GM23338 (cell line): ENCODE measurements at regions not wholly inside any gene's neighbourhood (a gene's known extent, or its start where the extent isn't known, plus 50 kb on each side); places are given as distances from the start of the nearest gene placed in this dataset.

Experiments used
- ATAC-seq: fragments of 200-7000 bp; cut with Tn5 transposase; 3 replicates; pipeline ENCODE4 v1.9.1; 2020
- DNase-seq: peaks from one replicate; pipeline ENCODE4 v3.0.0-alpha.2; 2015; ENCODE audit warnings: low spot score
- H2AFZ ChIP-seq: fragments of 200-600 bp; sonication (generic); 2 replicates; pipeline ENCODE4 v1.8.0; 2016; ENCODE audit warnings: antibody characterized with exemption, mild to moderate bottlenecking, moderate library complexity
- H3F3A ChIP-seq: fragments of 200-600 bp; sonication (generic); replicated peaks from 2 replicates; pipeline ENCODE4 v1.8.0; 2017; ENCODE audit warnings: antibody characterized with exemption, mixed run types, low read depth
- H3K27ac ChIP-seq: fragments of 200-600 bp; sonication (generic); 2 replicates; pipeline ENCODE4 v1.6.1; 2016; ENCODE audit warnings: low read depth
- H3K27me3 ChIP-seq: fragments of 200-600 bp; sonication (generic); 2 replicates; pipeline ENCODE4 v1.8.0; 2016; ENCODE audit warnings: mild to moderate bottlenecking, mixed run types, moderate library complexity; ENCODE audit not compliant: insufficient read depth
- H3K36me3 ChIP-seq: fragments of 200-600 bp; sonication (generic); 2 replicates; pipeline ENCODE4 v1.8.0; 2016; ENCODE audit warnings: mild to moderate bottlenecking; ENCODE audit not compliant: insufficient read depth
- H3K4me1 ChIP-seq: fragments of 200-600 bp; sonication (generic); 2 replicates; pipeline ENCODE4 v1.8.0; 2016; ENCODE audit warnings: mild to moderate bottlenecking, moderate library complexity; ENCODE audit not compliant: insufficient read depth
- H3K4me2 ChIP-seq: fragments of 200-600 bp; sonication (generic); 2 replicates; pipeline ENCODE4 v1.7.1; 2017; ENCODE audit warnings: mixed run types
- H3K4me3 ChIP-seq: fragments of 200-600 bp; sonication (generic); 2 replicates; pipeline ENCODE4 v1.6.1; 2016; ENCODE audit warnings: mixed run types
- H3K79me2 ChIP-seq: fragments of 200-600 bp; sonication (generic); replicated peaks from 2 replicates; pipeline ENCODE4 v1.8.0; 2017; ENCODE audit warnings: mild to moderate bottlenecking; ENCODE audit not compliant: insufficient read depth
- H3K9me2 ChIP-seq: fragments of 200-600 bp; sonication (generic); 2 replicates; pipeline ENCODE4 v1.8.0; 2017; ENCODE audit not compliant: insufficient read depth
- H4K20me1 ChIP-seq: fragments of 200-600 bp; sonication (generic); replicated peaks from 2 replicates; pipeline ENCODE4 v1.8.0; 2017; ENCODE audit warnings: mild to moderate bottlenecking; ENCODE audit not compliant: insufficient read depth
- H3K27ac Mint-ChIP-seq: 2 replicates; pipeline ENCODE4 v1.8.0; 2020; ENCODE audit warnings: inconsistent platforms, mild to moderate bottlenecking, moderate library complexity, mixed read lengths
- H3K27me3 Mint-ChIP-seq: 3 replicates; pipeline ENCODE4 v1.8.0; 2022; ENCODE audit warnings: low read depth, mild to moderate bottlenecking, moderate library complexity, mixed read lengths, inconsistent platforms; ENCODE audit not compliant: insufficient read depth, poor library complexity
- H3K36me3 Mint-ChIP-seq: 3 replicates; pipeline ENCODE4 v1.8.0; 2021; ENCODE audit warnings: low read depth, mild to moderate bottlenecking, inconsistent platforms, moderate library complexity, mixed read lengths
- H3K4me1 Mint-ChIP-seq: 3 replicates; pipeline ENCODE4 v1.8.0; 2020; ENCODE audit warnings: mild to moderate bottlenecking, inconsistent platforms, mixed read lengths
- H3K4me3 Mint-ChIP-seq: 3 replicates; pipeline ENCODE4 v1.8.0; 2021; ENCODE audit warnings: moderate library complexity, mild to moderate bottlenecking, inconsistent platforms, mixed read lengths
- H3K9me3 Mint-ChIP-seq: 3 replicates; pipeline ENCODE4 v1.8.0; 2020; ENCODE audit warnings: moderate library complexity, mild to moderate bottlenecking, inconsistent platforms, mixed read lengths
- CREB1 ChIP-seq: fragments of 250-450 bp; sonication (Bioruptor Pico); IDR thresholded peaks from 2 replicates; pipeline ENCODE4 v1.5.0; 2020; ENCODE audit warnings: low read depth, mild to moderate bottlenecking, moderate library complexity
- EZH2phosphoT487 ChIP-seq: fragments of 200-600 bp; sonication (generic); IDR thresholded peaks from one replicate; pipeline ENCODE4 v1.8.1; 2018; ENCODE audit warnings: antibody characterized with exemption; ENCODE audit not compliant: unreplicated experiment
- JUNB ChIP-seq: IDR thresholded peaks from one replicate; pipeline ENCODE4 v1.6.1; 2016; ENCODE audit warnings: antibody characterized with exemption; ENCODE audit not compliant: unreplicated experiment
- NANOG ChIP-seq: IDR thresholded peaks from 2 replicates; pipeline ENCODE4 v1.6.1; 2016; ENCODE audit warnings: antibody characterized with exemption, borderline replicate concordance
- ZNF331 ChIP-seq: fragments of 250-450 bp; sonication (Bioruptor Pico); IDR thresholded peaks from 2 replicates; pipeline ENCODE4 v1.5.0; 2020; ENCODE audit warnings: low read depth, mild to moderate bottlenecking, moderate library complexity
- TF ChIP-seq, protein P1 (sequence below): IDR thresholded peaks from one replicate; pipeline ENCODE4 v1.6.1; 2018; ENCODE audit warnings: antibody characterized with exemption; ENCODE audit not compliant: unreplicated experiment
- TF ChIP-seq, protein P2 (sequence below): fragments of 250-450 bp; sonication (Bioruptor Pico); IDR thresholded peaks from 2 replicates; pipeline ENCODE4 v1.5.0; 2020; ENCODE audit warnings: mild to moderate bottlenecking, moderate library complexity
- TF ChIP-seq, protein P3 (sequence below): IDR thresholded peaks from 2 replicates; pipeline ENCODE4 v1.6.1; 2016; ENCODE audit warnings: antibody characterized with exemption

DNA sequence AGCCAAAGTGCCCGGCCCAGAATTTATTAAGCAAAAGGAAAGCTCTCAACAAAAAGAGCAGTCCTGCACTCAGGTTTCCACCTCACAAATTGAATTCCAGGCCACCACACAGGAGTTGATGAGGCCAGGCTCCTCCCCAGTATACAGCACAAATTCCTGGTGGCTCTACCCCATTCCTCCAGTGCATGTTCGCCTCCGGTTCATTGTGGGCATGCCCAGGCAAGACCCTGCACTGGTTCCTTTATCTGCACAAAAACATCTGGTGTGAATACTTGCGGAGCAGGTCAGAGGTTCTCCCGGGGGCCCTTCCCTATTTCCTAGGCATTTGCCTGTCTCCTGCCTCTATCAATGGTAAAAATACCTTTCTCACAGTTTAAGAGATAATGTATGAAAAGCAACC, 195.2 kb upstream of the ANXA10 start:
- Mint-ChIP-seq H3K4me1 (peaks cover 16% of the 10 kb centered on the region), H3K27ac (peak overlapping the region; percentile 90), H3K9me3 (no peaks in the 10 kb centered on the region; the same call in 2 of the 3 replicates), H3K4me3 (no peak overlapping the region), H3K27me3 (no peaks in the 10 kb centered on the region), H3K36me3 (peaks cover 7% of the 10 kb centered on the region; the same call in 2 of the 3 replicates)
- ATAC-seq (peak; percentile 87), DNase-seq (peak; percentile 61)
- no peaks in the 10 kb centered on the region for H3K27me3 ChIP-seq
- H3F3A ChIP-seq = no peaks in the 10 kb centered on the region
- no peaks in the 10 kb centered on the region for H3K79me2 ChIP-seq
- peak overlapping the region; percentile 60; the same call in 1 of the 2 replicates for H3K27ac ChIP-seq
- H3K9me2 ChIP-seq = no peaks in the 10 kb centered on the region
- no peak overlapping the region for H3K4me3 ChIP-seq
- no peak overlapping the region for H3K4me2 ChIP-seq
- H3K4me1 ChIP-seq = no peaks in the 10 kb centered on the region; the same call in 1 of the 2 replicates
- no peaks in the 10 kb centered on the region for H4K20me1 ChIP-seq
- H3K36me3 ChIP-seq = no peaks in the 10 kb centered on the region
- TF ChIP-seq ZNF331 (CRISPR knock-in tag) = no peak
- TF ChIP-seq, protein P1, sequence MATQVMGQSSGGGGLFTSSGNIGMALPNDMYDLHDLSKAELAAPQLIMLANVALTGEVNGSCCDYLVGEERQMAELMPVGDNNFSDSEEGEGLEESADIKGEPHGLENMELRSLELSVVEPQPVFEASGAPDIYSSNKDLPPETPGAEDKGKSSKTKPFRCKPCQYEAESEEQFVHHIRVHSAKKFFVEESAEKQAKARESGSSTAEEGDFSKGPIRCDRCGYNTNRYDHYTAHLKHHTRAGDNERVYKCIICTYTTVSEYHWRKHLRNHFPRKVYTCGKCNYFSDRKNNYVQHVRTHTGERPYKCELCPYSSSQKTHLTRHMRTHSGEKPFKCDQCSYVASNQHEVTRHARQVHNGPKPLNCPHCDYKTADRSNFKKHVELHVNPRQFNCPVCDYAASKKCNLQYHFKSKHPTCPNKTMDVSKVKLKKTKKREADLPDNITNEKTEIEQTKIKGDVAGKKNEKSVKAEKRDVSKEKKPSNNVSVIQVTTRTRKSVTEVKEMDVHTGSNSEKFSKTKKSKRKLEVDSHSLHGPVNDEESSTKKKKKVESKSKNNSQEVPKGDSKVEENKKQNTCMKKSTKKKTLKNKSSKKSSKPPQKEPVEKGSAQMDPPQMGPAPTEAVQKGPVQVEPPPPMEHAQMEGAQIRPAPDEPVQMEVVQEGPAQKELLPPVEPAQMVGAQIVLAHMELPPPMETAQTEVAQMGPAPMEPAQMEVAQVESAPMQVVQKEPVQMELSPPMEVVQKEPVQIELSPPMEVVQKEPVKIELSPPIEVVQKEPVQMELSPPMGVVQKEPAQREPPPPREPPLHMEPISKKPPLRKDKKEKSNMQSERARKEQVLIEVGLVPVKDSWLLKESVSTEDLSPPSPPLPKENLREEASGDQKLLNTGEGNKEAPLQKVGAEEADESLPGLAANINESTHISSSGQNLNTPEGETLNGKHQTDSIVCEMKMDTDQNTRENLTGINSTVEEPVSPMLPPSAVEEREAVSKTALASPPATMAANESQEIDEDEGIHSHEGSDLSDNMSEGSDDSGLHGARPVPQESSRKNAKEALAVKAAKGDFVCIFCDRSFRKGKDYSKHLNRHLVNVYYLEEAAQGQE = no peak
- no peak for TF ChIP-seq EZH2phosphoT487
- no peak for TF ChIP-seq CREB1 (CRISPR knock-in tag)
- TF ChIP-seq, protein P2, sequence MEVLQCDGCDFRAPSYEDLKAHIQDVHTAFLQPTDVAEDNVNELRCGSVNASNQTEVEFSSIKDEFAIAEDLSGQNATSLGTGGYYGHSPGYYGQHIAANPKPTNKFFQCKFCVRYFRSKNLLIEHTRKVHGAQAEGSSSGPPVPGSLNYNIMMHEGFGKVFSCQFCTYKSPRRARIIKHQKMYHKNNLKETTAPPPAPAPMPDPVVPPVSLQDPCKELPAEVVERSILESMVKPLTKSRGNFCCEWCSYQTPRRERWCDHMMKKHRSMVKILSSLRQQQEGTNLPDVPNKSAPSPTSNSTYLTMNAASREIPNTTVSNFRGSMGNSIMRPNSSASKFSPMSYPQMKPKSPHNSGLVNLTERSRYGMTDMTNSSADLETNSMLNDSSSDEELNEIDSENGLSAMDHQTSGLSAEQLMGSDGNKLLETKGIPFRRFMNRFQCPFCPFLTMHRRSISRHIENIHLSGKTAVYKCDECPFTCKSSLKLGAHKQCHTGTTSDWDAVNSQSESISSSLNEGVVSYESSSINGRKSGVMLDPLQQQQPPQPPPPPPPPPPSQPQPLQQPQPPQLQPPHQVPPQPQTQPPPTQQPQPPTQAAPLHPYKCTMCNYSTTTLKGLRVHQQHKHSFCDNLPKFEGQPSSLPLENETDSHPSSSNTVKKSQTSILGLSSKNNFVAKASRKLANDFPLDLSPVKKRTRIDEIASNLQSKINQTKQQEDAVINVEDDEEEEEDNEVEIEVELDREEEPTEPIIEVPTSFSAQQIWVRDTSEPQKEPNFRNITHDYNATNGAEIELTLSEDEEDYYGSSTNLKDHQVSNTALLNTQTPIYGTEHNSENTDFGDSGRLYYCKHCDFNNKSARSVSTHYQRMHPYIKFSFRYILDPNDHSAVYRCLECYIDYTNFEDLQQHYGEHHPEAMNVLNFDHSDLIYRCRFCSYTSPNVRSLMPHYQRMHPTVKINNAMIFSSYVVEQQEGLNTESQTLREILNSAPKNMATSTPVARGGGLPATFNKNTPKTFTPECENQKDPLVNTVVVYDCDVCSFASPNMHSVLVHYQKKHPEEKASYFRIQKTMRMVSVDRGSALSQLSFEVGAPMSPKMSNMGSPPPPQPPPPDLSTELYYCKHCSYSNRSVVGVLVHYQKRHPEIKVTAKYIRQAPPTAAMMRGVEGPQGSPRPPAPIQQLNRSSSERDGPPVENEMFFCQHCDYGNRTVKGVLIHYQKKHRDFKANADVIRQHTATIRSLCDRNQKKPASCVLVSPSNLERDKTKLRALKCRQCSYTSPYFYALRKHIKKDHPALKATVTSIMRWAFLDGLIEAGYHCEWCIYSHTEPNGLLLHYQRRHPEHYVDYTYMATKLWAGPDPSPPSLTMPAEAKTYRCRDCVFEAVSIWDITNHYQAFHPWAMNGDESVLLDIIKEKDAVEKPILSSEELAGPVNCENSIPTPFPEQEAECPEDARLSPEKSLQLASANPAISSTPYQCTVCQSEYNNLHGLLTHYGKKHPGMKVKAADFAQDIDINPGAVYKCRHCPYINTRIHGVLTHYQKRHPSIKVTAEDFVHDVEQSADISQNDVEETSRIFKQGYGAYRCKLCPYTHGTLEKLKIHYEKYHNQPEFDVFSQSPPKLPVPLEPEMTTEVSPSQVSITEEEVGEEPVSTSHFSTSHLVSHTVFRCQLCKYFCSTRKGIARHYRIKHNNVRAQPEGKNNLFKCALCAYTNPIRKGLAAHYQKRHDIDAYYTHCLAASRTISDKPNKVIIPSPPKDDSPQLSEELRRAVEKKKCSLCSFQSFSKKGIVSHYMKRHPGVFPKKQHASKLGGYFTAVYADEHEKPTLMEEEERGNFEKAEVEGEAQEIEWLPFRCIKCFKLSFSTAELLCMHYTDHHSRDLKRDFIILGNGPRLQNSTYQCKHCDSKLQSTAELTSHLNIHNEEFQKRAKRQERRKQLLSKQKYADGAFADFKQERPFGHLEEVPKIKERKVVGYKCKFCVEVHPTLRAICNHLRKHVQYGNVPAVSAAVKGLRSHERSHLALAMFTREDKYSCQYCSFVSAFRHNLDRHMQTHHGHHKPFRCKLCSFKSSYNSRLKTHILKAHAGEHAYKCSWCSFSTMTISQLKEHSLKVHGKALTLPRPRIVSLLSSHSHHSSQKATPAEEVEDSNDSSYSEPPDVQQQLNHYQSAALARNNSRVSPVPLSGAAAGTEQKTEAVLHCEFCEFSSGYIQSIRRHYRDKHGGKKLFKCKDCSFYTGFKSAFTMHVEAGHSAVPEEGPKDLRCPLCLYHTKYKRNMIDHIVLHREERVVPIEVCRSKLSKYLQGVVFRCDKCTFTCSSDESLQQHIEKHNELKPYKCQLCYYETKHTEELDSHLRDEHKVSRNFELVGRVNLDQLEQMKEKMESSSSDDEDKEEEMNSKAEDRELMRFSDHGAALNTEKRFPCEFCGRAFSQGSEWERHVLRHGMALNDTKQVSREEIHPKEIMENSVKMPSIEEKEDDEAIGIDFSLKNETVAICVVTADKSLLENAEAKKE (CRISPR knock-in tag) = no peak
- TF ChIP-seq, protein P3, sequence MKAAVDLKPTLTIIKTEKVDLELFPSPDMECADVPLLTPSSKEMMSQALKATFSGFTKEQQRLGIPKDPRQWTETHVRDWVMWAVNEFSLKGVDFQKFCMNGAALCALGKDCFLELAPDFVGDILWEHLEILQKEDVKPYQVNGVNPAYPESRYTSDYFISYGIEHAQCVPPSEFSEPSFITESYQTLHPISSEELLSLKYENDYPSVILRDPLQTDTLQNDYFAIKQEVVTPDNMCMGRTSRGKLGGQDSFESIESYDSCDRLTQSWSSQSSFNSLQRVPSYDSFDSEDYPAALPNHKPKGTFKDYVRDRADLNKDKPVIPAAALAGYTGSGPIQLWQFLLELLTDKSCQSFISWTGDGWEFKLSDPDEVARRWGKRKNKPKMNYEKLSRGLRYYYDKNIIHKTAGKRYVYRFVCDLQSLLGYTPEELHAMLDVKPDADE = no peak
- no peak for TF ChIP-seq JUNB
- TF ChIP-seq NANOG = no peak
- H2AFZ ChIP-seq = no peak overlapping the region; the same call in 1 of the 2 replicates
